Liver (tissue), 3 donors: ENCODE measurements at regions not wholly inside any gene's neighbourhood (a gene's known extent, or its start where the extent isn't known, plus 50 kb on each side); places are given as distances from the start of the nearest gene placed in this dataset.

Experiments
- JUND ChIP-seq, 2 donors: IDR thresholded peaks; 2 replicates each; pipeline ENCODE4 v1.6.1; 2016; ENCODE audit warnings: antibody characterized with exemption in 2 of 2
- SP1 ChIP-seq: IDR thresholded peaks from 2 replicates; pipeline ENCODE4 v1.6.1; 2018; ENCODE audit warnings: antibody characterized with exemption, mild to moderate bottlenecking
- TF ChIP-seq, protein P1 (sequence below): fragments of 150-350 bp; IDR thresholded peaks from 2 replicates; pipeline ENCODE4 v1.5.1; 2017; ENCODE audit warnings: improper control_type of control experiment, low read depth, low read length; ENCODE audit not compliant: missing input control
- TF ChIP-seq, protein P2 (sequence below): IDR thresholded peaks from 2 replicates; pipeline ENCODE4 v1.6.1; 2016; ENCODE audit warnings: antibody characterized with exemption
- TF ChIP-seq, protein P3 (sequence below): IDR thresholded peaks from 2 replicates; pipeline ENCODE4 v1.6.1; 2016; ENCODE audit warnings: antibody characterized with exemption
- donor health status: healthy.
- donor health status: healthy.

DNA sequence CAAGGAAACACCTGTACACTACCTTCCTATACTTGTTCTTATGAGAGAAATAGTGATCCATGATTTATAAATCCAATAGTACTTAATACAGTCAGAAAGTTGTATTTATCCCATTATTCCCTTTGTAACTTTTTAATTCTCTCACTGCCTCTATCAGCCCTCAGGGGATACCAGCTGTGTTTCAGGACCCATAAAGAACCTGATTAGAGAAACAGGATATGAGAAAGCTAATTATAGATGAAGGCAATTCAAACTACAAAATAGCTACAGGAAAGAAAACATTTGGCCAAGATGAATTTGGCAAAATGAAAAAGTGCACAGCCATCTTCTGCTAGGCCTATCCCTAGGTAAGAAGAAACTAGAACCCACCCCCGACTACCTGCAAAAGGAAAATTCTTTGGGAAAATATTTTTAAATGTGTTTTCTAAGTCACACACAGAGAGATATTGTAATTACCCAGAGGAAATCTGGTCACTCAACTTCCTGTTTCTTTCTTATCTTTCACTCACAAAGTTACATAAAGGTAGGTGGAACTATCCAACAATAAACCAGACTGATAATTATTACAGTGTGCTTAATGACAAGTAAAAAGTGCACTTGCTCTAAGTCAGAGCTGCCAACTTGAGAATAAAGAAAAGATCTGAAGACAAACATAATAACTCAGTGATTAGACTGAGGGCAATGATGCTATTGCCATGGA is 836.5 kb upstream of the HTR2C start:
- TF ChIP-seq, protein P1, sequence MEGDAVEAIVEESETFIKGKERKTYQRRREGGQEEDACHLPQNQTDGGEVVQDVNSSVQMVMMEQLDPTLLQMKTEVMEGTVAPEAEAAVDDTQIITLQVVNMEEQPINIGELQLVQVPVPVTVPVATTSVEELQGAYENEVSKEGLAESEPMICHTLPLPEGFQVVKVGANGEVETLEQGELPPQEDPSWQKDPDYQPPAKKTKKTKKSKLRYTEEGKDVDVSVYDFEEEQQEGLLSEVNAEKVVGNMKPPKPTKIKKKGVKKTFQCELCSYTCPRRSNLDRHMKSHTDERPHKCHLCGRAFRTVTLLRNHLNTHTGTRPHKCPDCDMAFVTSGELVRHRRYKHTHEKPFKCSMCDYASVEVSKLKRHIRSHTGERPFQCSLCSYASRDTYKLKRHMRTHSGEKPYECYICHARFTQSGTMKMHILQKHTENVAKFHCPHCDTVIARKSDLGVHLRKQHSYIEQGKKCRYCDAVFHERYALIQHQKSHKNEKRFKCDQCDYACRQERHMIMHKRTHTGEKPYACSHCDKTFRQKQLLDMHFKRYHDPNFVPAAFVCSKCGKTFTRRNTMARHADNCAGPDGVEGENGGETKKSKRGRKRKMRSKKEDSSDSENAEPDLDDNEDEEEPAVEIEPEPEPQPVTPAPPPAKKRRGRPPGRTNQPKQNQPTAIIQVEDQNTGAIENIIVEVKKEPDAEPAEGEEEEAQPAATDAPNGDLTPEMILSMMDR = no peak
- TF ChIP-seq JUND (IDR thresholded peaks at IDR 0.05) = no peak
- TF ChIP-seq, protein P2, sequence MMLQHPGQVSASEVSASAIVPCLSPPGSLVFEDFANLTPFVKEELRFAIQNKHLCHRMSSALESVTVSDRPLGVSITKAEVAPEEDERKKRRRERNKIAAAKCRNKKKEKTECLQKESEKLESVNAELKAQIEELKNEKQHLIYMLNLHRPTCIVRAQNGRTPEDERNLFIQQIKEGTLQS = no peak
- no peak for TF ChIP-seq SP1
- TF ChIP-seq, protein P3, sequence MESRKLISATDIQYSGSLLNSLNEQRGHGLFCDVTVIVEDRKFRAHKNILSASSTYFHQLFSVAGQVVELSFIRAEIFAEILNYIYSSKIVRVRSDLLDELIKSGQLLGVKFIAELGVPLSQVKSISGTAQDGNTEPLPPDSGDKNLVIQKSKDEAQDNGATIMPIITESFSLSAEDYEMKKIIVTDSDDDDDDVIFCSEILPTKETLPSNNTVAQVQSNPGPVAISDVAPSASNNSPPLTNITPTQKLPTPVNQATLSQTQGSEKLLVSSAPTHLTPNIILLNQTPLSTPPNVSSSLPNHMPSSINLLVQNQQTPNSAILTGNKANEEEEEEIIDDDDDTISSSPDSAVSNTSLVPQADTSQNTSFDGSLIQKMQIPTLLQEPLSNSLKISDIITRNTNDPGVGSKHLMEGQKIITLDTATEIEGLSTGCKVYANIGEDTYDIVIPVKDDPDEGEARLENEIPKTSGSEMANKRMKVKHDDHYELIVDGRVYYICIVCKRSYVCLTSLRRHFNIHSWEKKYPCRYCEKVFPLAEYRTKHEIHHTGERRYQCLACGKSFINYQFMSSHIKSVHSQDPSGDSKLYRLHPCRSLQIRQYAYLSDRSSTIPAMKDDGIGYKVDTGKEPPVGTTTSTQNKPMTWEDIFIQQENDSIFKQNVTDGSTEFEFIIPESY = no peak
